Colonic mucosa (tissue), 4 donors: ENCODE measurements at regions not wholly inside any gene's neighbourhood (a gene's known extent, or its start where the extent isn't known, plus 50 kb on each side); places are given as distances from the start of the nearest gene placed in this dataset.

Experiments
- DNase-seq: peaks from one replicate; pipeline ENCODE4 v3.0.0-alpha.2; 2020
- H3K27ac ChIP-seq: fragments of 200-600 bp; one replicate; pipeline ENCODE4 v1.8.0; 2021
- H3K27me3 ChIP-seq: fragments of 200-600 bp; one replicate; pipeline ENCODE4 v1.8.0; 2021
- H3K36me3 ChIP-seq: fragments of 200-600 bp; one replicate; pipeline ENCODE4 v1.8.0; 2021
- H3K4me1 ChIP-seq: fragments of 200-600 bp; one replicate; pipeline ENCODE4 v1.8.0; 2021; ENCODE audit warnings: mild to moderate bottlenecking
- H3K4me3 ChIP-seq: fragments of 200-600 bp; one replicate; pipeline ENCODE4 v1.8.0; 2021
- H3K9ac ChIP-seq, 2 donors: one replicate each; pipeline ENCODE4 v1.7.0; 2013; ENCODE audit warnings: control low read depth in 2 of 2, low read depth in 2 of 2, low read length in 2 of 2
- H3K9me3 ChIP-seq: fragments of 200-600 bp; one replicate; pipeline ENCODE4 v1.8.0; 2021
- intact Hi-C: fragments of 100-400 bp; cut with DNase I; formaldehyde crosslinking; loops from one replicate; pipeline ENCODE4 v1.14.1; 2022
- TF ChIP-seq, protein P1 (sequence below): fragments of 200-600 bp; IDR thresholded peaks from one replicate; pipeline ENCODE4 v1.8.0; 2022; ENCODE audit warnings: antibody characterized with exemption, mild to moderate bottlenecking
- donor health status: healthy.
- donor health status: DM: no; HTN: no; CAD: no.
- donor health status: DM: no; HTN: no; CAD: no.

DNA sequence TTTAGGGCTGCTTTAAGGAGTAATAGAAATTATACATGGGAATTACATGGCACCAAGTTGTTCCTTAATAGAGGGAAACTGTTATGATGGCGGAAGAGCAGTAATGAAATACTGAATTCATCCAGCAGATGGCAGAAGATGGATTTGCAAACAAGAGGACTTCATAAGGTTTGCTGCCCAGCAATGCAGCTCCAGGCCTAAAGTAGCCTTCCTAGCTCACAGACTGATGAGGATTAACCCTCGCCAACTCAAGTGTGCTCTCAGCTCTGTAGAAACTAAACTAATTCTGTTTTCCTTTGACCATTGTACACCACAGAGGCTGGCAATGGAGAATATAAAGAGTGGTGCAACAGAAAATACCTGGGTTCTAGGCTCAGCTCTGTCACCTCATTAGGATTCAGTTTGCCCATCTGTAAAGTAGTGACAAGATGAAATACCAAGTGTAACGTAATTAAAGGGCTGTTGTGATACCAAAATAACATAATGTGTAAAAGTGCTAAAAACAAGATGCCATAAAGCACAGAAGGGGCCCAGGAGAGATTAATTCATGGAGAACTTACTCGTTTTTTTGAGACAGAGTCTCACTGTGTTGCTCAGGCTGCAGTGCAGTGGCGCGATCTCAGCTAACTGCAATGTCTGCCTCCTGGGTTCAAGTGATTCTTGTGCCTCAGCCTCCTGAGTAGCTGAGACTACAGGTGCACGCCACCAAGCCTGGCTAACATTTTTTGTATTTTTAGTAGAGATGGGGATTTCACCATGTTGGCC is 102.4 kb upstream of the SERBP1 start:
- no peak overlapping the region for H3K27ac ChIP-seq
- H3K36me3 ChIP-seq = no peaks in the 10 kb centered on the region
- H3K9ac ChIP-seq = peak overlapping the region in 1 of 2 donors; percentile 19
- peaks cover 6% of the 10 kb centered on the region for H3K4me1 ChIP-seq
- no peak overlapping the region for H3K4me3 ChIP-seq
- intact Hi-C loops = loop anchor here (10.0 kb wide), 2 partner anchors 152 to 322 kb away; partner anchors contain the start of gene GADD45A
- no peaks in the 10 kb centered on the region for H3K27me3 ChIP-seq
- peak; percentile 43 for DNase-seq
- H3K9me3 ChIP-seq = no peaks in the 10 kb centered on the region
- TF ChIP-seq, protein P1, sequence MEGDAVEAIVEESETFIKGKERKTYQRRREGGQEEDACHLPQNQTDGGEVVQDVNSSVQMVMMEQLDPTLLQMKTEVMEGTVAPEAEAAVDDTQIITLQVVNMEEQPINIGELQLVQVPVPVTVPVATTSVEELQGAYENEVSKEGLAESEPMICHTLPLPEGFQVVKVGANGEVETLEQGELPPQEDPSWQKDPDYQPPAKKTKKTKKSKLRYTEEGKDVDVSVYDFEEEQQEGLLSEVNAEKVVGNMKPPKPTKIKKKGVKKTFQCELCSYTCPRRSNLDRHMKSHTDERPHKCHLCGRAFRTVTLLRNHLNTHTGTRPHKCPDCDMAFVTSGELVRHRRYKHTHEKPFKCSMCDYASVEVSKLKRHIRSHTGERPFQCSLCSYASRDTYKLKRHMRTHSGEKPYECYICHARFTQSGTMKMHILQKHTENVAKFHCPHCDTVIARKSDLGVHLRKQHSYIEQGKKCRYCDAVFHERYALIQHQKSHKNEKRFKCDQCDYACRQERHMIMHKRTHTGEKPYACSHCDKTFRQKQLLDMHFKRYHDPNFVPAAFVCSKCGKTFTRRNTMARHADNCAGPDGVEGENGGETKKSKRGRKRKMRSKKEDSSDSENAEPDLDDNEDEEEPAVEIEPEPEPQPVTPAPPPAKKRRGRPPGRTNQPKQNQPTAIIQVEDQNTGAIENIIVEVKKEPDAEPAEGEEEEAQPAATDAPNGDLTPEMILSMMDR = peak; percentile 67

DNA sequence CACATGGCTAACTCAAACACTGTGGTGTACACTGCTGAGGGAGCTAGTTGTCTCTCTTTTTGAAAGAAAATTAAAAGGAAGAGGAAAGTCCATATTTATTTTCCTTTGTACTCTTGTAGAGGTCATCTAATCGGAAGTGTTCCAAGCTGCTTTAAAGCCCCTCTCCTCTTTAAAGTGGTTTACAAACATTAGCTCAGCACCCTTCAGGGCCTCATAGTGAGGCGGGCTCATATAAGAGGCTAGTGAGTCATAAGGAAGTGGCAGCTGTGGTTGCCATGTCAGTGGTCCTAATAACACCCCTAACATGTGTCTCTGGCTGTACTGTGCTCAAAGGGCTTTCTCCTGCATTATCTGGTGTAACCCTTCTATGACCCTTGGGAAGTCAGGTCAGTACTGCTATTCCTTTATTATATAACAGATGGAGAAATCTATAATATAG is 104.4 kb upstream of the SERBP1 start:
- Histone ChIP-seq H3K27ac (no peak overlapping the region), H3K4me3 (no peak overlapping the region), H3K4me1 (peaks cover 6% of the 10 kb centered on the region), H3K36me3 (no peaks in the 10 kb centered on the region), H3K9me3 (no peaks in the 10 kb centered on the region), H3K27me3 (no peaks in the 10 kb centered on the region), H3K9ac (peak overlapping the region in 1 of 2 donors; percentile 15)
- TF ChIP-seq, protein P1 = no peak
- DNase-seq = no peak
- intact Hi-C loops = loop anchor here (2.0 to 10.0 kb wide), 3 partner anchors 150 to 320 kb away; partner anchors contain the start of gene GADD45A

DNA sequence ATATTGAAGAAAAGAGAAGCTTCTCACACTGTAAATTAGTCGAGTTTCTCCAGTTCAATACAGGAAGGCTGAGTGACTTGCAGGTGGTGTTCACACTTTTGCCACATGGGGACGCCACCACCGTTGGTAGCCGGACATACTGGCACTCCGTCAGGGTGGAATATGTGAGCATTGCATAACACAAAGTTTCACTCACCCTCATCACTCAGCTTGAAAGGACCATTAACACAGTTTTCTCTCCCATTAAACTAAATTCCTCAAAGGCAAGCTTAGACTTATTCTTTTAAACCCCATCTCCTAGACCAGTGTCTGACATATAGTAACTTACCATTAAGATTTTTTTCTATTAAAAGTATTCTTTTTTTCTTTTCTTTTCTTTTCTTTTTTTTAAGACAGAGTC is 105.3 kb upstream of the SERBP1 start:
- intact Hi-C loops = loop anchor here (2.0 to 10.0 kb wide), 3 partner anchors 149 to 319 kb away; partner anchors contain the start of gene GADD45A
- TF ChIP-seq, protein P1 = peak; percentile 85
- Histone ChIP-seq H3K36me3 (no peaks in the 10 kb centered on the region), H3K9me3 (no peaks in the 10 kb centered on the region), H3K4me3 (no peak overlapping the region), H3K9ac (no peak overlapping the region), H3K4me1 (peaks cover 6% of the 10 kb centered on the region), H3K27ac (no peak overlapping the region), H3K27me3 (no peaks in the 10 kb centered on the region)
- peak; percentile 87 for DNase-seq

DNA sequence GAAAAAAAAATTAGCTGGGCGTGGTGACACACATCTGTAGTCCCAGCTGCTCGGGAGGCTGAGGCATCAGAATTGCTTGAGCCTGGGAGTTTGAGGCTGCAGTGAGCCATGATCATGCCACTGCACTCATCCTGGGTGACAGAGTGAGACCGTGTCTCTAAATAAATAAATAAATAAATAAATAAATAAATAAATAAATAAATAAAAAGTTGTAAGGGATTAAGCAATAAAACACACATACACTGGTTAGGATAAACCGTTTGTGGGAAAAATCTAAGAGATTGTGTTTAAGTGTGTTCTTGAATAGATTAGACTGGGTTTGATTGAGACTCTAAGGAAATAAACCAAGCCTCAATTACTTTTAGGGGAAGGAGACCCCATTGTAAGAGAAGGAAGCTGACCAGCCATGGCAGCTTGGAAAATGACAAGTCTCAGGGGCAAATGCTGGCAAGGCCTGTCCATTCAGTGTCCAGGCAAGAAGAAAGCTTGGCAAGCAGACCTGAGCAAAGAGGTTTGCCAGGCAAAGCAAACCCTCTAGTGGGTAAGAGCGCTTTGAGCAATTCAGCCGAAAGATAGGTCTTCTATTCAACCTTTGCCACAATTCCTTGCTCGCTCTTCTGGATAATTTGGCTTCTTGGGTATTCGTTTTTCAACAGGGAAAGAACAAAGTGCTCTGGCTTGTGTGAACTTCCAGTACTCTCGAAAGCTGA is 106.9 kb upstream of the SERBP1 start:
- Histone ChIP-seq H3K27me3 (no peaks in the 10 kb centered on the region), H3K4me1 (peaks cover 6% of the 10 kb centered on the region), H3K4me3 (no peak overlapping the region), H3K9ac (no peak overlapping the region), H3K27ac (no peak overlapping the region), H3K9me3 (no peaks in the 10 kb centered on the region), H3K36me3 (no peaks in the 10 kb centered on the region)
- intact Hi-C loops = loop anchor here (10.0 kb wide), 2 partner anchors 148 to 318 kb away; partner anchors contain the start of gene GADD45A
- TF ChIP-seq, protein P1 = no peak
- no peak for DNase-seq

DNA sequence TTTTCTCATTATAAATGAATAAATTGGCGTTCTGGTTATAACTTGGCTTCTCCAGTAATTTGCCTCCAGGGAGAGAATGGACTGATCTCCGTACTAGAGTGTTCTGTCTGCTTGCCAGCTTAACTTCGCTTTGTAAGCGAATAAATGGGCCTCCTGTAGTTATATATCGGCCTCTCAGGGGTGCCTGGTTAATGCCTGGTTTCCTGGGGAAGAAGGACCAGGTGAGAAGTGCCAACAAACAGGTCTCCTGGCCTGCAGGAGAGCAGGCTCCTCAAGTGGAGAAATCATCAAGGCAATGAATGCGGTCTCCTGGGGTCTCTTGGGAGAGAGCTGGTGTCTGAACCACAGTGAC is 107.4 kb upstream of the SERBP1 start:
- Histone ChIP-seq H3K4me3 (no peak overlapping the region), H3K36me3 (no peaks in the 10 kb centered on the region), H3K27me3 (no peaks in the 10 kb centered on the region), H3K27ac (no peak overlapping the region), H3K9ac (no peak overlapping the region), H3K4me1 (peaks cover 6% of the 10 kb centered on the region), H3K9me3 (no peaks in the 10 kb centered on the region)
- DNase-seq = no peak
- intact Hi-C loops = loop anchor here (10.0 kb wide), 2 partner anchors 147 to 317 kb away; partner anchors contain the start of gene GADD45A
- TF ChIP-seq, protein P1 = no peak
